GM21515 (cell line): ENCODE measurements at regions not wholly inside any gene's neighbourhood (a gene's known extent, or its start where the extent isn't known, plus 50 kb on each side); places are given as distances from the start of the nearest gene placed in this dataset.

Experiments used
- ATAC-seq: cut with Tn5 transposase; IDR thresholded peaks from one replicate; pipeline ENCODE4 v1.9.1; 2021; ENCODE audit not compliant: unreplicated experiment

GRCh38 chr4:125739760-125740159, 425.0 kb downstream of the FAT4 start:
- no peak for ATAC-seq

DNA sequence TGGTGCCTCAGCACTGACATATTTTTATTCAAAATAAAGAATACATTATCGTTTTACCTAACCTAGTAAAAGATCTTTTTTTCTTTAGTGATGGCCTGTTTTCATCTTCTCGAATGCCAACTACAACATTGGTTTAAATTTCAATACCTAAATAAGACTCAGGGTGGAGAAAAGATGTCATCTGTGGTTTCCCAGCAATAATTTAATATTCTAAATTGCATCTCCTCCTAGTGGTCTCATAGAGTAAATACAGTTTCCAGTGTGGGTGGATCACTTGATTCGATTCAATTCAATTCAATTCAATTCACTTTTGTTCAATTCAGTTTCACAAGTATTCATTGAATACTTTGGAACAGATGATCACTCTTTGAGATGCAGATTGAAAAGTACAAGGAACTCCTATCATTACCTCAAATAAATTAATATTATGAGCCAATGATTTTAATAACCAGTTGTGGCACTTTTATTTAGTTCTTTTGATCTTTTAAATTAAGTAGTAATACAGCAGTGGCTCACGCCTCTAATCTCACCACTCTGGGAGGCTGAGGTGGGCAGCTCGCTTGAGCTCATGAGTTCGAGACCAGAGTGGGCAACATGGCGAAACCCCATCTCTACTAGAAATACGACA, 427.2 kb downstream of the FAT4 start:
- no peak for ATAC-seq

DNA sequence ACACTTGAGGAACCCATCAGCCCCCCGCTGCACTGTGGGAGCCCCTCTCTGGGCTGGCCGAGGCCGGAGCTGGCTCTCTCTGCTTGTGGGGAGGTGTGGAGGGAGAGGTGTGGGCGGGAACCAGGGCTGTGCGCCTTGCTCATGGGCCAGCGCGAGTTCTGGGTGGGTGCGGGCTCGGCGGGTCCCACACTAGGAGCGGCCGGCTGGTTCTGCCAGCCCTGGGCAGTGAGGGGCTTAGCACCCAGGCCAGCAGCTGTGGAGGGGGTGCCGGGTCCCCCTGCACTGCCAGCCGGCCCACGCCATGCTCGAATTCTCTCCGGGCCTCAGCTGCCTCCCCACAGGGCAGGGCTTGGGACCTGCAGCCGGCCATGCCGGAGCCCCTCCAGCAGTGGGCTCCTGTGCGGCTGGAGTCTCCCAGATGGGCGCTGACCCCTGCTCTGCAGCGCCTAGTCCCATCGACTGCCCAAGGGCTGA, 430.2 kb downstream of the FAT4 start:
- no peak for ATAC-seq

GRCh38 chr4:125749354-125749753, 434.6 kb downstream of the FAT4 start:
- ATAC-seq: no peak

- ATAC-seq: no peak
Observed at GRCh38 chr4:125750399-125750798, 435.6 kb downstream of the FAT4 start.

- ATAC-seq: no peak
Observed at GRCh38 chr4:125750828-125751466, 436.2 kb downstream of the FAT4 start.

- ATAC-seq: no peak
Observed at GRCh38 chr4:125758438-125758837, 443.7 kb downstream of the FAT4 start.

DNA sequence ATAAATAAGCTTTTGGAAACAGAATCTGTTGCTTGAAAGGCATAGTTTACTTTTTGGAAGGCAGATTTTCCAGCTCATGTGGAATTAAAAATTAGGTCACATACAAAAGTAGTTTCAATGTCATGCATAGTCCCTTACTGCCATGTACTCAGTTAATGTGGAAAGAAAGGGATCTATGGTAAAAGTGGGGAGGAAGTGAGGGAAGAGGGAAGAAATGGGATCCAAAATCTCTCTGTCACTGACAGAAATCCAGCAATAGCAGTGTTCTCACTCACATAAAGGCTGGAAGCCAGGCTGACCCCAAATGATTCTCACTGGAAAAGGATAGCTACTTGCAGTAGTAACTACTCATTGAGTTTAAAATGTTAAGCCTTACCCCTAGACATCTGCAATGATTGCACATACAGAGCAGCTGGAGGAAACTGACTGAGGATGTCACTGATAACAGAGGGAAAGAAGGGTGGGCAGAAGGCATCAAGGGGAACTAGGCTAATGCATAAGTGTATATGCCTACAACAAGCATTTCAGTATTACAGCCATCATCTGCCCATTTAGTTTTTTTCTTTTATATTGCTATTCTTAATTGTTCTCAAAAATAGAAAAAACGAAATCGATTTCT, 445.6 kb downstream of the FAT4 start:
- no peak for ATAC-seq

- ATAC-seq: no peak
Observed at GRCh38 chr4:125760956-125761355, 446.2 kb downstream of the FAT4 start.

- no peak for ATAC-seq
Observed at GRCh38 chr4:125762537-125762936, 447.8 kb downstream of the FAT4 start.

DNA sequence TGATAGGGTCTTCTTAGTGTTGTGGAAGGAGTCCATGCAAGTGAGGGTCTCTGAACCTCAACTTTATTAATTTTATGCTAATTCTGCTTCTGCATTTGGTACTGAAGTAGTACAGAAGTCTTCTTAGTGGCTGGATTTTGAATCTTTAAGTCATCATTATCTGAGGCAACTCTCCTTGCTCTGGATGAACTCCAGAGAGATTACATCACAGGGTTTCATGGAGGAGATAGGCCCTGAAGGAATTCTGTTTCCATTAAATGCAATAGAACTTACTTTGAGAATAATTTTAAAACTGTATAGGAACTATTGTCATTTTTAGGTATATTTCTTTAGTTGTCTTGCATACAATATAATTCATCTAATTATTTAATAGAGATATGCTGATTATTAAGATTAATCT, 451.2 kb downstream of the FAT4 start:
- ATAC-seq: no peak

DNA sequence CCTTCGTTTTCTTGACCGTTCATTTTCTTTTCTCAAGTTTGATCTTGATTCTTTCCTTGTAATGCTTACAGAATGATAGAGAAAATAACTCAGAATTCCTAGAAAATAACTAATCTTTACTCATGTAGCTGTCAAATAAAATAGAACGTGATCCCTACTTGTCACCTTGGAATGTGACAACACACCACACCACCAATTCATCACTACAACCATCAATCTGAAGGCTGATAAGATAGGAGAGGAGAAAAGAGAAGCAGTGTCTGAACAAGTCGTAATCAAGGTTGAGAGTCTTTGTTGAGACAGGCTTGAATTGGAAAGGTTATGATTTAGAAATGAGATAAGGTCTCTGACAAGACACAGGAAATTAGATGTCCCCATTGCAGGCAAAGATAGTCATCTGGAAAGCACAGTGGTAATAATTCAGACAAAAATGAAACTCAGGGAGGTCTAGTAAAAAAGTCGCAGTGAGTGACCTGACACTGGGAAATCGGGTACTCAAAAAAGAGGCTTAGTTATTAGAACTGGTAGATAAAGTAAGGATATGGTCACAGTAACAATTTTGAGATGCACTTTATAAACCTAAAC, 456.2 kb downstream of the FAT4 start:
- no peak for ATAC-seq

GRCh38 chr4:125772680-125773079, 457.9 kb downstream of the FAT4 start:
- no peak for ATAC-seq

GRCh38 chr4:125773502-125773901, 458.7 kb downstream of the FAT4 start:
- no peak for ATAC-seq

GRCh38 chr4:125773931-125774330, 459.2 kb downstream of the FAT4 start:
- no peak for ATAC-seq

DNA sequence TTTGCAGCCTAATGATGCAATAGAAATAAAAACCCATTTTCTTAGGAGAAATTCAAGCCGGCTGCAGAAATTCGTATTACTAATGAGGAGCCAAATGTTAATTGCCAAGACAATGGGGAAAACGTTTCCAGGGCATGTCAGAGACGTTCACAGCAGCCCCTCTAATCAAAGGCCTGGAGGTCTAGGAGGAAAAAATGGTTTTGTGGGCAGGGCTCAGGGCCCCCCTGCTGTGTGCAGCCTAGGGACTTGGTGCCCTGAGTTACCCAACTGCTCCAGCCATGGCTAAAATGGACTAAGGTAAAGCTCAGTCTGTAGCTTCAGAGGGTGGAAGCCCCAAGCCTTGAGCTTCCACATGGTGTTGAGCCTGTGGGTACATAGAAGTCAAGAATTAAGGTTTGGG, 461.4 kb downstream of the FAT4 start:
- no peak for ATAC-seq

GRCh38 chr4:125780164-125780563, 465.4 kb downstream of the FAT4 start:
- ATAC-seq: no peak

GRCh38 chr4:125780747-125781146, 466.0 kb downstream of the FAT4 start:
- ATAC-seq: no peak

DNA sequence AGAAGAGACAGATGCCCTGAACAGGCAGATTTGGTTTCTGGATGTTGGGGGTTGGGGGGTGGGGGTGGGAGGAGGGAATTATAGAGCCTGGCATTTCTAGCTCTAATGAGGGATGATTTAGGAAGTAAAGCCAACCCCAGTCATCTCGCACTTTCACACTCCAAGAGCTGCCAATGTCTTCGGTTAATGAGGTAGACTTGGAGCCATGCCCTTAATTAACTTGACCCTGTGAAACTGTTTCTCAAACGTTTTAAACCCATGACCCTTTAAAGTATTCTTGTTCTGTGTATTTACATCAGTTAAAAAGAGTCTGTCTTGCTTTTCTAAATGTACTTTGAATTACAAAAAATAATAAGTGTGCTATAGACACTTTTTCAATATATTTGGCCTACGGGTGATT, 466.9 kb downstream of the FAT4 start:
- ATAC-seq: no peak

DNA sequence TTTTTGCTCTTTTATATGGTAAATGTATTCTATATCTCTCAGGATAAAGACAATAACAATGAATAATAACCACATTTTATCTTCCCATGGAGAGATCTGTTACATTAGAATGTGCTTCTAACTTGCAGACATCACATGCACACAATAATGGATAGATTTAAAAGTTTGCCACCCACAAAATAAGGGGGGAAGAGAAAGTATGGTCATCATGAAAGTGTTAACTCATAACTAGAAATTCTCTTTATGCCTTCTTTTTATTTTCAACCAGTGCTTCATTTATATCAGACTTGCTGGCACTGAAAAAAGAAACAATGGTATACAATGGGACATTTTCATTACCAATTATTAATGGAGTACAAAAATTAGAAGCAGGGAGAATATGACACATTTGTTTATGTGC, 470.0 kb downstream of the FAT4 start:
- no peak for ATAC-seq

GRCh38 chr4:125787707-125788106, 473.0 kb downstream of the FAT4 start:
- ATAC-seq: no peak

- ATAC-seq: no peak
Observed at GRCh38 chr4:125789023-125789422, 474.3 kb downstream of the FAT4 start.
